ENCODE measurements at regions not wholly inside any gene's neighbourhood (a gene's known extent, or its start where the extent isn't known, plus 50 kb on each side); places are given as distances from the start of the nearest gene placed in this dataset.

GRCh38 chr18:76570856-76571255 is 75.8 kb upstream of the ZNF516 start:
- H3K27me3 Mint-ChIP-seq = peaks cover 43% of the 10 kb centered on the region
- no peaks in the 10 kb centered on the region for H3K4me1 Mint-ChIP-seq
- H3K27ac Mint-ChIP-seq = peak overlapping the region in 1 of 2 donors; percentile 7
- DNase-seq = no peak
- no peak for ATAC-seq
- no peak overlapping the region for H3K4me3 Mint-ChIP-seq
- no peaks in the 10 kb centered on the region for H3K9me3 Mint-ChIP-seq

GRCh38 chr18:76569644-76570419 is 74.8 kb upstream of the ZNF516 start:
- DNase-seq (no peak), ATAC-seq (no peak)
- Mint-ChIP-seq H3K27me3 (peaks cover 50% of the 10 kb centered on the region), H3K27ac (no peak overlapping the region), H3K4me3 (no peak overlapping the region), H3K4me1 (no peaks in the 10 kb centered on the region), H3K9me3 (no peaks in the 10 kb centered on the region)

- Mint-ChIP-seq H3K4me3 (no peak overlapping the region), H3K27me3 (peaks cover 57% of the 10 kb centered on the region), H3K9me3 (no peaks in the 10 kb centered on the region), H3K4me1 (no peaks in the 10 kb centered on the region), H3K27ac (no peak overlapping the region)
- ATAC-seq = no peak
- no peak for DNase-seq
These were observed 73.7 kb upstream of the ZNF516 start for GRCh38 chr18:76568731-76569130.

GRCh38 chr18:76567835-76568445 is 72.9 kb upstream of the ZNF516 start:
- Mint-ChIP-seq H3K9me3 (no peaks in the 10 kb centered on the region), H3K4me1 (no peaks in the 10 kb centered on the region), H3K27me3 (peaks cover 51% of the 10 kb centered on the region), H3K27ac (no peak overlapping the region), H3K4me3 (no peak overlapping the region)
- ATAC-seq (no peak), DNase-seq (no peak)

GRCh38 chr18:76566987-76567386 is 71.9 kb upstream of the ZNF516 start:
- no peak overlapping the region for H3K4me3 Mint-ChIP-seq
- no peaks in the 10 kb centered on the region for H3K4me1 Mint-ChIP-seq
- peaks cover 44% of the 10 kb centered on the region for H3K27me3 Mint-ChIP-seq
- no peak overlapping the region for H3K27ac Mint-ChIP-seq
- H3K9me3 Mint-ChIP-seq = no peaks in the 10 kb centered on the region
- ATAC-seq = no peak
- no peak for DNase-seq

GRCh38 chr18:76565238-76566173 is 70.5 kb upstream of the ZNF516 start:
- peaks cover 51% of the 10 kb centered on the region for H3K27me3 Mint-ChIP-seq
- H3K27ac Mint-ChIP-seq = no peak overlapping the region
- no peak overlapping the region for H3K4me3 Mint-ChIP-seq
- DNase-seq = no peak
- ATAC-seq = no peak
- H3K9me3 Mint-ChIP-seq = no peaks in the 10 kb centered on the region
- H3K4me1 Mint-ChIP-seq = no peaks in the 10 kb centered on the region

- no peak for DNase-seq
- Mint-ChIP-seq H3K4me1 (no peaks in the 10 kb centered on the region), H3K4me3 (no peak overlapping the region), H3K27me3 (peaks cover 48% of the 10 kb centered on the region), H3K9me3 (no peaks in the 10 kb centered on the region), H3K27ac (no peak overlapping the region)
- no peak for ATAC-seq
These were observed 69.7 kb upstream of the ZNF516 start for GRCh38 chr18:76564655-76565237.

GRCh38 chr18:76564117-76564516 is 69.1 kb upstream of the ZNF516 start:
- Mint-ChIP-seq H3K27ac (peak overlapping the region in 1 of 2 donors; percentile 34), H3K27me3 (peaks cover 48% of the 10 kb centered on the region), H3K4me1 (no peaks in the 10 kb centered on the region), H3K4me3 (no peak overlapping the region), H3K9me3 (no peaks in the 10 kb centered on the region)
- no peak for DNase-seq
- no peak for ATAC-seq

GRCh38 chr18:76562286-76563122 is 67.5 kb upstream of the ZNF516 start:
- ATAC-seq (no peak), DNase-seq (no peak)
- H3K27ac Mint-ChIP-seq = no peak overlapping the region
- H3K27me3 Mint-ChIP-seq = peaks cover 53% of the 10 kb centered on the region
- H3K4me1 Mint-ChIP-seq = no peaks in the 10 kb centered on the region
- H3K9me3 Mint-ChIP-seq = no peaks in the 10 kb centered on the region
- H3K4me3 Mint-ChIP-seq = no peak overlapping the region

GRCh38 chr18:76558881-76559667 is 64.0 kb upstream of the ZNF516 start:
- Mint-ChIP-seq H3K27ac (no peak overlapping the region), H3K27me3 (peaks cover 20% of the 10 kb centered on the region), H3K4me1 (no peaks in the 10 kb centered on the region), H3K4me3 (no peak overlapping the region), H3K9me3 (no peaks in the 10 kb centered on the region)
- no peak for DNase-seq
- no peak for ATAC-seq

GRCh38 chr18:76557026-76557575 is 62.1 kb upstream of the ZNF516 start:
- no peaks in the 10 kb centered on the region for H3K9me3 Mint-ChIP-seq
- no peaks in the 10 kb centered on the region for H3K4me1 Mint-ChIP-seq

GRCh38 chr18:76554547-76555222 is 59.6 kb upstream of the ZNF516 start:
- no peak for DNase-seq

More at GRCh38 chr18:76557026-76557575, 62.1 kb upstream of the ZNF516 start:
- no peak for DNase-seq
- H3K27ac Mint-ChIP-seq = no peak overlapping the region
- no peak overlapping the region for H3K4me3 Mint-ChIP-seq
- no peak for ATAC-seq
- H3K27me3 Mint-ChIP-seq = peaks cover 20% of the 10 kb centered on the region

GRCh38 chr18:76553715-76554546 is 58.9 kb upstream of the ZNF516 start:
- H3K9me3 Mint-ChIP-seq = no peaks in the 10 kb centered on the region
- peaks cover 4% of the 10 kb centered on the region for H3K27me3 Mint-ChIP-seq
- H3K4me1 Mint-ChIP-seq = no peaks in the 10 kb centered on the region
- H3K4me3 Mint-ChIP-seq = no peak overlapping the region
- H3K27ac Mint-ChIP-seq = no peak overlapping the region
- DNase-seq (no peak), ATAC-seq (no peak)

More at GRCh38 chr18:76554547-76555222, 59.6 kb upstream of the ZNF516 start:
- Mint-ChIP-seq H3K9me3 (no peaks in the 10 kb centered on the region), H3K4me3 (no peak overlapping the region), H3K4me1 (no peaks in the 10 kb centered on the region), H3K27me3 (peaks cover 11% of the 10 kb centered on the region), H3K27ac (no peak overlapping the region)
- no peak for ATAC-seq
